ENCODE measurements at regions not wholly inside any gene's neighbourhood (a gene's known extent, or its start where the extent isn't known, plus 50 kb on each side); places are given as distances from the start of the nearest gene placed in this dataset.

DNA sequence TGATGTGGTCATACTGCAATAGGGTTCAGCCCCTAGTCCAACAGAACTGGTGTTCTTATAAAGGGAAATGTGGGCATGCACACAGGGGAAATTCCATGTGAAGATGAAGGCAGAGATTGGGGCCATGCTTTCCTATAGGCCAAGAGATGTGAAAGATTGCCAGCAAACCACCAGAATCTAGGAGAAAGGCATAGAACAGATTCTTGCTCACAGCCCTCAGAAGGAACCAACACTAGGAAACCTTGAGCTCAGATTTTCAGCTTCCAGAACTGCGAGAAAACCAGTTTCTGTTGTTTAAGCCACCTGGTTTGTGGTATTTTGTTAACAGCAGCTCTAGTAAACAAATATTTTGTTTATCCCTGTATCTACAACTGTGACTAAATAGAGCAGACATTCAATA lies 197.6 kb upstream of the CITED2 start:
- H3K4me3 ChIP-seq, result no peak overlapping the region
- no peaks in the 10 kb centered on the region for H3K36me3 ChIP-seq (replicated peaks in 1 of 2)
- TF ChIP-seq POLR2A (IDR thresholded peaks at IDR 0.05), result no peak
- TF ChIP-seq, protein P1, sequence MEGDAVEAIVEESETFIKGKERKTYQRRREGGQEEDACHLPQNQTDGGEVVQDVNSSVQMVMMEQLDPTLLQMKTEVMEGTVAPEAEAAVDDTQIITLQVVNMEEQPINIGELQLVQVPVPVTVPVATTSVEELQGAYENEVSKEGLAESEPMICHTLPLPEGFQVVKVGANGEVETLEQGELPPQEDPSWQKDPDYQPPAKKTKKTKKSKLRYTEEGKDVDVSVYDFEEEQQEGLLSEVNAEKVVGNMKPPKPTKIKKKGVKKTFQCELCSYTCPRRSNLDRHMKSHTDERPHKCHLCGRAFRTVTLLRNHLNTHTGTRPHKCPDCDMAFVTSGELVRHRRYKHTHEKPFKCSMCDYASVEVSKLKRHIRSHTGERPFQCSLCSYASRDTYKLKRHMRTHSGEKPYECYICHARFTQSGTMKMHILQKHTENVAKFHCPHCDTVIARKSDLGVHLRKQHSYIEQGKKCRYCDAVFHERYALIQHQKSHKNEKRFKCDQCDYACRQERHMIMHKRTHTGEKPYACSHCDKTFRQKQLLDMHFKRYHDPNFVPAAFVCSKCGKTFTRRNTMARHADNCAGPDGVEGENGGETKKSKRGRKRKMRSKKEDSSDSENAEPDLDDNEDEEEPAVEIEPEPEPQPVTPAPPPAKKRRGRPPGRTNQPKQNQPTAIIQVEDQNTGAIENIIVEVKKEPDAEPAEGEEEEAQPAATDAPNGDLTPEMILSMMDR (IDR thresholded peaks at IDR 0.05), result no peak
- no peaks in the 10 kb centered on the region for H3K4me1 ChIP-seq (replicated peaks in 1 of 2)
- intact Hi-C loops (cut with DNase I), result no loop called here
- no peak for DNase-seq
- H3K27ac ChIP-seq, result no peak overlapping the region
- H3K9me3 ChIP-seq (replicated peaks in 1 of 3), result no peaks in the 10 kb centered on the region
- no peaks in the 10 kb centered on the region for H3K27me3 ChIP-seq
- WGBS, 4 donors, result 92 to 95% (median 94%) methylated on average over 1 of the region's 1 CpG

DNA sequence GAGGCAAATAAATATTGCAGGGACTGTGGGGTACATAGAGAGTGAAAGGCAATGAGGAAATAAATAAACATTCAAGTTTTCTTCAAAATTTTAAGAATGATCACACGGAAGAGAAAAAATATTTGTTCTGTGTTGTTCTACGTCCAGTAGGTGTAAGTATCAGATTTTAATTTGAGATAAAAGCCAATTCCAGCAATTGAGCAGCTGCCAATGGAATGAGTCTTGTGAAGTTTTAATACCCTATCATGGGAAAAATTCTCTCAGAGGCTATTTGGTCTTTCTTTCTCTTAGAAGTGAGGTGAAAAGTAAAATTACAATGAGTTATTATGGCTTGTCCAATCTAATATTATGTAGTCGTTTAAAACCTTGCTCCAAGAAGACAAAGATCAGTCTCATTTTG lies 195.7 kb upstream of the CITED2 start:
- DNase-seq, result no peak
- TF ChIP-seq POLR2A (IDR thresholded peaks at IDR 0.05), result no peak
- TF ChIP-seq, protein P1 (IDR thresholded peaks at IDR 0.05), result no peak
- intact Hi-C loops (cut with DNase I), result no loop called here
- Histone ChIP-seq H3K27me3 (no peaks in the 10 kb centered on the region), H3K4me3 (no peak overlapping the region), H3K36me3 (replicated peaks in 1 of 2) (no peaks in the 10 kb centered on the region), H3K4me1 (replicated peaks in 1 of 2) (no peaks in the 10 kb centered on the region), H3K9me3 (replicated peaks in 1 of 3) (no peaks in the 10 kb centered on the region), H3K27ac (no peak overlapping the region)
- 80 to 84% (median 83%) methylated on average over 3 of the region's 3 CpGs for WGBS, 4 donors

DNA sequence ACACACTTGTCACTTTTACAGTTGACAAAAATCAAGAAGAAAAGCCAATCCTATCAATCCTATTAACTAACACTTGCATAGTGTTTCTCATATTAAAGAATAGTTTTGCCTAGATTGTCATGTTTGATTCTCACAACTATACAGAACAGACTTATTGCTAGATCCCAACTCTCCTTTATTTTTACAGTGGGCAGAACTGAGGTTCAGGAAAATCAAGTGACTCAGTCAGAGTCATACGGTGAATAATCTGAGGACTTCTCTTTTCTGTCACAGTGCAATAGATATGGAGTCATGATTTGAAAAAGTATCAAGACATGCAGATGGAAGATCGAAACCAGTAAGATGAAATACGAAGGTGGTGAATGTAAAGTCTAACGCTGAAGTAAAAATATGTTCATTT lies 195.1 kb upstream of the CITED2 start:
- TF ChIP-seq, protein P1 (IDR thresholded peaks at IDR 0.05), result no peak
- no peak for TF ChIP-seq POLR2A (IDR thresholded peaks at IDR 0.05)
- H3K4me3 ChIP-seq, result no peak overlapping the region
- DNase-seq, result no peak
- WGBS, 4 donors, result 78 to 90% (median 79%) methylated on average over 4 of the region's 4 CpGs
- H3K4me1 ChIP-seq (replicated peaks in 1 of 2), result peaks cover 0 to 2% of the 10 kb centered on the region in 2 donors
- no peaks in the 10 kb centered on the region for H3K36me3 ChIP-seq (replicated peaks in 1 of 2)
- no peaks in the 10 kb centered on the region for H3K27me3 ChIP-seq
- intact Hi-C loops (cut with DNase I), result no loop called here
- no peaks in the 10 kb centered on the region for H3K9me3 ChIP-seq (replicated peaks in 1 of 3)
- no peak overlapping the region for H3K27ac ChIP-seq

DNA sequence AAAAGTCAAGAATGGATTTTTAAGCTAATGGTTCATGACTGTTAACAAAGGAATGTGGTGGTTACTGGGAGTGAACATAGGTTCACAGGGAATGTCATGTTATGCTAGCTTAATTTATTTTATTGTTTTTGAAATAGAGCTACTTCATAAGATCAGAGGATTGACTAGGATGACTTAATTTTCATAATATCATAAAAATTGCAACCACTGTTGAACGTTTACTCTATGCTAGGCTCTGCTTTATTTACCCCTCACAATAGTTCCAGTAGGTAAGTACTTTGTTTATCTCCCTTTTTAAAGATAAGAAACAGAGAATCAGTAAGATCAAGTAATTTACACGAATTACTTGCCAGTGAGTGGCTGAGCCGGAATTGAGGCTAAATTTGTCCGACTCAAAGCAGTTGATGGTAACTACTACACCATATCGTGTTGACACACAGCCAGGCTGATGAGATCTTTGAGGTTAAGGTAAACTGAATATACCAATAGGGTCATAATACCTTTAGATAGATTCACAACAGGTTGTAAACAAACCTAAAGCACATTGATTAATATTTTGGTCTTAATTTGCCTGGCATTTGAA lies 194.6 kb upstream of the CITED2 start:
- Histone ChIP-seq H3K36me3 (replicated peaks in 1 of 2) (no peaks in the 10 kb centered on the region), H3K4me1 (replicated peaks in 1 of 2) (peaks cover 0 to 5% of the 10 kb centered on the region in 2 donors), H3K27ac (peak overlapping the region in 1 of 5 donors; percentile 8), H3K4me3 (no peak overlapping the region), H3K9me3 (replicated peaks in 1 of 3) (no peaks in the 10 kb centered on the region), H3K27me3 (no peaks in the 10 kb centered on the region)
- TF ChIP-seq, protein P1 (IDR thresholded peaks at IDR 0.05), result no peak
- TF ChIP-seq POLR2A (IDR thresholded peaks at IDR 0.05), result no peak
- WGBS, 4 donors, result 75 to 85% (median 79%) methylated on average over 5 of the region's 5 CpGs
- DNase-seq, result no peak
- intact Hi-C loops (cut with DNase I), result no loop called here
